ENCODE measurements at regions not wholly inside any gene's neighbourhood (a gene's known extent, or its start where the extent isn't known, plus 50 kb on each side); places are given as distances from the start of the nearest gene placed in this dataset.

GRCh38 chr1:234978397-234979295 lies 150.0 kb downstream of the TOMM20 start (continued):
- TF ChIP-seq, protein P1, sequence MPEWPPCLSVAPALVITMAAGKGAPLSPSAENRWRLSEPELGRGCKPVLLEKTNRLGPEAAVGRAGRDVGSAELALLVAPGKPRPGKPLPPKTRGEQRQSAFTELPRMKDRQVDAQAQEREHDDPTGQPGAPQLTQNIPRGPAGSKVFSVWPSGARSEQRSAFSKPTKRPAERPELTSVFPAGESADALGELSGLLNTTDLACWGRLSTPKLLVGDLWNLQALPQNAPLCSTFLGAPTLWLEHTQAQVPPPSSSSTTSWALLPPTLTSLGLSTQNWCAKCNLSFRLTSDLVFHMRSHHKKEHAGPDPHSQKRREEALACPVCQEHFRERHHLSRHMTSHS (tag by site-specific recombination; IDR thresholded peaks at IDR 0.05): peak; percentile 61; the same call in 1 of the 2 replicates
- TF ChIP-seq, protein P2, sequence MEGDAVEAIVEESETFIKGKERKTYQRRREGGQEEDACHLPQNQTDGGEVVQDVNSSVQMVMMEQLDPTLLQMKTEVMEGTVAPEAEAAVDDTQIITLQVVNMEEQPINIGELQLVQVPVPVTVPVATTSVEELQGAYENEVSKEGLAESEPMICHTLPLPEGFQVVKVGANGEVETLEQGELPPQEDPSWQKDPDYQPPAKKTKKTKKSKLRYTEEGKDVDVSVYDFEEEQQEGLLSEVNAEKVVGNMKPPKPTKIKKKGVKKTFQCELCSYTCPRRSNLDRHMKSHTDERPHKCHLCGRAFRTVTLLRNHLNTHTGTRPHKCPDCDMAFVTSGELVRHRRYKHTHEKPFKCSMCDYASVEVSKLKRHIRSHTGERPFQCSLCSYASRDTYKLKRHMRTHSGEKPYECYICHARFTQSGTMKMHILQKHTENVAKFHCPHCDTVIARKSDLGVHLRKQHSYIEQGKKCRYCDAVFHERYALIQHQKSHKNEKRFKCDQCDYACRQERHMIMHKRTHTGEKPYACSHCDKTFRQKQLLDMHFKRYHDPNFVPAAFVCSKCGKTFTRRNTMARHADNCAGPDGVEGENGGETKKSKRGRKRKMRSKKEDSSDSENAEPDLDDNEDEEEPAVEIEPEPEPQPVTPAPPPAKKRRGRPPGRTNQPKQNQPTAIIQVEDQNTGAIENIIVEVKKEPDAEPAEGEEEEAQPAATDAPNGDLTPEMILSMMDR (tag by site-specific recombination; IDR thresholded peaks at IDR 0.05): peak; percentile 73
- TF ChIP-seq, protein P3, sequence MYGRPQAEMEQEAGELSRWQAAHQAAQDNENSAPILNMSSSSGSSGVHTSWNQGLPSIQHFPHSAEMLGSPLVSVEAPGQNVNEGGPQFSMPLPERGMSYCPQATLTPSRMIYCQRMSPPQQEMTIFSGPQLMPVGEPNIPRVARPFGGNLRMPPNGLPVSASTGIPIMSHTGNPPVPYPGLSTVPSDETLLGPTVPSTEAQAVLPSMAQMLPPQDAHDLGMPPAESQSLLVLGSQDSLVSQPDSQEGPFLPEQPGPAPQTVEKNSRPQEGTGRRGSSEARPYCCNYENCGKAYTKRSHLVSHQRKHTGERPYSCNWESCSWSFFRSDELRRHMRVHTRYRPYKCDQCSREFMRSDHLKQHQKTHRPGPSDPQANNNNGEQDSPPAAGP (tag by site-specific recombination; IDR thresholded peaks at IDR 0.05): peak; percentile 90; the same call in 1 of the 2 replicates
- no peak for TF ChIP-seq BCL11B (tag by site-specific recombination; IDR thresholded peaks at IDR 0.05; ENCODE audit: low read depth)
- no peak for TF ChIP-seq REPIN1 (tag by site-specific recombination; IDR thresholded peaks at IDR 0.05; ENCODE audit: low read depth)
- peak; percentile 96 for TF ChIP-seq ZNF324 (tag by site-specific recombination; IDR thresholded peaks at IDR 0.05)
- no peak for TF ChIP-seq ZNF621 (tag by site-specific recombination; IDR thresholded peaks at IDR 0.05)
- TF ChIP-seq ZNF132 (tag by site-specific recombination; IDR thresholded peaks at IDR 0.05; ENCODE audit: borderline replicate concordance): no peak
- TF ChIP-seq ZSCAN18 (tag by site-specific recombination; IDR thresholded peaks at IDR 0.05): no peak
- no peak for TF ChIP-seq EGR2 (tag by site-specific recombination; IDR thresholded peaks at IDR 0.05; ENCODE audit: low read depth)
- no peak for TF ChIP-seq ZNF530 (tag by site-specific recombination; IDR thresholded peaks at IDR 0.05; ENCODE audit: low read depth)
- TF ChIP-seq ZNF146 (tag by site-specific recombination; IDR thresholded peaks at IDR 0.05): 0 out of 2 replicates have a peak, but pooled peaks have one; percentile 35
- TF ChIP-seq ZNF626 (tag by site-specific recombination; IDR thresholded peaks at IDR 0.05): no peak
- TF ChIP-seq, protein P4, sequence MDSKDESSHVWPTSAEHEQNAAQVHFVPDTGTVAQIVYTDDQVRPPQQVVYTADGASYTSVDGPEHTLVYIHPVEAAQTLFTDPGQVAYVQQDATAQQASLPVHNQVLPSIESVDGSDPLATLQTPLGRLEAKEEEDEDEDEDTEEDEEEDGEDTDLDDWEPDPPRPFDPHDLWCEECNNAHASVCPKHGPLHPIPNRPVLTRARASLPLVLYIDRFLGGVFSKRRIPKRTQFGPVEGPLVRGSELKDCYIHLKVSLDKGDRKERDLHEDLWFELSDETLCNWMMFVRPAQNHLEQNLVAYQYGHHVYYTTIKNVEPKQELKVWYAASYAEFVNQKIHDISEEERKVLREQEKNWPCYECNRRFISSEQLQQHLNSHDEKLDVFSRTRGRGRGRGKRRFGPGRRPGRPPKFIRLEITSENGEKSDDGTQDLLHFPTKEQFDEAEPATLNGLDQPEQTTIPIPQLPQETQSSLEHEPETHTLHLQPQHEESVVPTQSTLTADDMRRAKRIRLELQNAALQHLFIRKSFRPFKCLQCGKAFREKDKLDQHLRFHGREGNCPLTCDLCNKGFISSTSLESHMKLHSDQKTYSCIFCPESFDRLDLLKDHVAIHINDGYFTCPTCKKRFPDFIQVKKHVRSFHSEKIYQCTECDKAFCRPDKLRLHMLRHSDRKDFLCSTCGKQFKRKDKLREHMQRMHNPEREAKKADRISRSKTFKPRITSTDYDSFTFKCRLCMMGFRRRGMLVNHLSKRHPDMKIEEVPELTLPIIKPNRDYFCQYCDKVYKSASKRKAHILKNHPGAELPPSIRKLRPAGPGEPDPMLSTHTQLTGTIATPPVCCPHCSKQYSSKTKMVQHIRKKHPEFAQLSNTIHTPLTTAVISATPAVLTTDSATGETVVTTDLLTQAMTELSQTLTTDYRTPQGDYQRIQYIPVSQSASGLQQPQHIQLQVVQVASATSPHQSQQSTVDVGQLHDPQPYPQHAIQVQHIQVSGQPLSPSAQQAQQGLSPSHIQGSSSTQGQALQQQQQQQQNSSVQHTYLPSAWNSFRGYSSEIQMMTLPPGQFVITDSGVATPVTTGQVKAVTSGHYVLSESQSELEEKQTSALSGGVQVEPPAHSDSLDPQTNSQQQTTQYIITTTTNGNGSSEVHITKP (tag by site-specific recombination; IDR thresholded peaks at IDR 0.05): peak; percentile 90
- TF ChIP-seq, protein P5, sequence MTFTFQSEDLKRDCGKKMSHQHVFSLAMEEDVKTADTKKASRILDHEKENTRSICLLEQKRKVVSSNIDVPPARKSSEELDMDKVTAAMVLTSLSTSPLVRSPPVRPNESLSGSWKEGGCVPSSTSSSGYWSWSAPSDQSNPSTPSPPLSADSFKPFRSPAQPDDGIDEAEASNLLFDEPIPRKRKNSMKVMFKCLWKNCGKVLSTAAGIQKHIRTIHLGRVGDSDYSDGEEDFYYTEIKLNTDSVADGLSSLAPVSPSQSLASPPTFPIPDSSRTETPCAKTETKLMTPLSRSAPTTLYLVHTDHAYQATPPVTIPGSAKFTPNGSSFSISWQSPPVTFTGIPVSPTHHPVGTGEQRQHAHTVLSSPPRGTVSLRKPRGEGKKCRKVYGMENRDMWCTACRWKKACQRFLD (tag by site-specific recombination; IDR thresholded peaks at IDR 0.05): no peak
- TF ChIP-seq, protein P6, sequence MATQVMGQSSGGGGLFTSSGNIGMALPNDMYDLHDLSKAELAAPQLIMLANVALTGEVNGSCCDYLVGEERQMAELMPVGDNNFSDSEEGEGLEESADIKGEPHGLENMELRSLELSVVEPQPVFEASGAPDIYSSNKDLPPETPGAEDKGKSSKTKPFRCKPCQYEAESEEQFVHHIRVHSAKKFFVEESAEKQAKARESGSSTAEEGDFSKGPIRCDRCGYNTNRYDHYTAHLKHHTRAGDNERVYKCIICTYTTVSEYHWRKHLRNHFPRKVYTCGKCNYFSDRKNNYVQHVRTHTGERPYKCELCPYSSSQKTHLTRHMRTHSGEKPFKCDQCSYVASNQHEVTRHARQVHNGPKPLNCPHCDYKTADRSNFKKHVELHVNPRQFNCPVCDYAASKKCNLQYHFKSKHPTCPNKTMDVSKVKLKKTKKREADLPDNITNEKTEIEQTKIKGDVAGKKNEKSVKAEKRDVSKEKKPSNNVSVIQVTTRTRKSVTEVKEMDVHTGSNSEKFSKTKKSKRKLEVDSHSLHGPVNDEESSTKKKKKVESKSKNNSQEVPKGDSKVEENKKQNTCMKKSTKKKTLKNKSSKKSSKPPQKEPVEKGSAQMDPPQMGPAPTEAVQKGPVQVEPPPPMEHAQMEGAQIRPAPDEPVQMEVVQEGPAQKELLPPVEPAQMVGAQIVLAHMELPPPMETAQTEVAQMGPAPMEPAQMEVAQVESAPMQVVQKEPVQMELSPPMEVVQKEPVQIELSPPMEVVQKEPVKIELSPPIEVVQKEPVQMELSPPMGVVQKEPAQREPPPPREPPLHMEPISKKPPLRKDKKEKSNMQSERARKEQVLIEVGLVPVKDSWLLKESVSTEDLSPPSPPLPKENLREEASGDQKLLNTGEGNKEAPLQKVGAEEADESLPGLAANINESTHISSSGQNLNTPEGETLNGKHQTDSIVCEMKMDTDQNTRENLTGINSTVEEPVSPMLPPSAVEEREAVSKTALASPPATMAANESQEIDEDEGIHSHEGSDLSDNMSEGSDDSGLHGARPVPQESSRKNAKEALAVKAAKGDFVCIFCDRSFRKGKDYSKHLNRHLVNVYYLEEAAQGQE (tag by site-specific recombination; IDR thresholded peaks at IDR 0.05): peak; percentile 84
- TF ChIP-seq ZNF24 (tag by site-specific recombination; IDR thresholded peaks at IDR 0.05): peak; percentile 95
- TF ChIP-seq ZNF121 (tag by site-specific recombination; IDR thresholded peaks at IDR 0.05): no peak
- no peak for TF ChIP-seq ZNF112 (tag by site-specific recombination; IDR thresholded peaks at IDR 0.05)
- TF ChIP-seq ZNF214 (tag by site-specific recombination; IDR thresholded peaks at IDR 0.05; ENCODE audit: borderline replicate concordance): no peak
- TF ChIP-seq, protein P7, sequence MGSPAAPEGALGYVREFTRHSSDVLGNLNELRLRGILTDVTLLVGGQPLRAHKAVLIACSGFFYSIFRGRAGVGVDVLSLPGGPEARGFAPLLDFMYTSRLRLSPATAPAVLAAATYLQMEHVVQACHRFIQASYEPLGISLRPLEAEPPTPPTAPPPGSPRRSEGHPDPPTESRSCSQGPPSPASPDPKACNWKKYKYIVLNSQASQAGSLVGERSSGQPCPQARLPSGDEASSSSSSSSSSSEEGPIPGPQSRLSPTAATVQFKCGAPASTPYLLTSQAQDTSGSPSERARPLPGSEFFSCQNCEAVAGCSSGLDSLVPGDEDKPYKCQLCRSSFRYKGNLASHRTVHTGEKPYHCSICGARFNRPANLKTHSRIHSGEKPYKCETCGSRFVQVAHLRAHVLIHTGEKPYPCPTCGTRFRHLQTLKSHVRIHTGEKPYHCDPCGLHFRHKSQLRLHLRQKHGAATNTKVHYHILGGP (tag by site-specific recombination; IDR thresholded peaks at IDR 0.05): peak; percentile 45; the same call in 1 of the 2 replicates

All from HEK293 (cell line).